PC-3 (cell line): ENCODE measurements at regions not wholly inside any gene's neighbourhood (a gene's known extent, or its start where the extent isn't known, plus 50 kb on each side); places are given as distances from the start of the nearest gene placed in this dataset.

ENCODE experiments used
- ATAC-seq: fragments of 200-7000 bp; cut with Tn5 transposase; 2 replicates; pipeline ENCODE4 v1.9.1; 2020; ENCODE audit warnings: mild to moderate bottlenecking, moderate library complexity
- BruUV-seq: library from RNA; stranded (reverse); fragments of 400-500 nt; replicated peaks from 2 replicates; lab custom pipeline; 2021; lab: Mats Ljungman, UMichigan
- CTCF ChIA-PET: fragments of 300-600 bp; sonication (Branson Sonifier 250); formaldehyde crosslinking; loops from one replicate; lab custom pipeline; 2022; ENCODE audit warnings: antibody characterized with exemption; lab: Charles Lee
- POLR2A ChIA-PET: fragments of 300-600 bp; sonication (Branson Sonifier 250); formaldehyde crosslinking; loops from one replicate; lab custom pipeline; 2022; ENCODE audit warnings: antibody characterized with exemption; ENCODE audit not compliant: unreplicated experiment; lab: Charles Lee
- DNase-seq: peaks from one replicate; pipeline ENCODE4 v3.0.0-alpha.2; 2015
- H2AFZ ChIP-seq: fragments of 300-600 bp; sonication (generic); 2 replicates; pipeline ENCODE4 v1.6.0; 2016; ENCODE audit warnings: antibody characterized with exemption, low read length
- H3F3A ChIP-seq: fragments of 300-600 bp; sonication (generic); one replicate; pipeline ENCODE4 v1.6.0; 2017; ENCODE audit warnings: antibody characterized with exemption, low read length, control low read depth, mild to moderate bottlenecking; ENCODE audit not compliant: unreplicated experiment
- H3K27ac ChIP-seq: fragments of 300-600 bp; sonication (generic); 2 replicates; pipeline ENCODE4 v1.5.1; 2016; ENCODE audit warnings: mild to moderate bottlenecking, low read length
- H3K27me3 ChIP-seq: fragments of 300-600 bp; sonication (generic); 2 replicates; pipeline ENCODE4 v1.6.1; 2016; ENCODE audit warnings: low read length, mixed read lengths
- H3K36me3 ChIP-seq: fragments of 300-600 bp; sonication (generic); 2 replicates; pipeline ENCODE4 v1.6.1; 2016; ENCODE audit warnings: low read depth, mixed run types, low read length, mixed read lengths
- H3K4me1 ChIP-seq: fragments of 300-600 bp; sonication (generic); 2 replicates; pipeline ENCODE4 v1.5.1; 2016; ENCODE audit warnings: low read length; ENCODE audit not compliant: insufficient read depth
- H3K4me2 ChIP-seq: fragments of 300-600 bp; sonication (generic); 2 replicates; pipeline ENCODE4 v1.6.0; 2016; ENCODE audit warnings: low read length
- H3K4me3 ChIP-seq: fragments of 300-600 bp; sonication (generic); 2 replicates; pipeline ENCODE4 v1.5.1; 2016; ENCODE audit warnings: mild to moderate bottlenecking, low read length, mixed read lengths
- H3K79me2 ChIP-seq: fragments of 300-600 bp; sonication (generic); 2 replicates; pipeline ENCODE4 v1.6.1; 2017; ENCODE audit warnings: low read length, mixed read lengths
- H3K9ac ChIP-seq: fragments of 300-600 bp; sonication (generic); 2 replicates; pipeline ENCODE4 v1.6.0; 2016; ENCODE audit warnings: mild to moderate bottlenecking, low read length
- H3K9me2 ChIP-seq: fragments of 300-600 bp; sonication (generic); replicated peaks from 2 replicates; pipeline ENCODE4 v1.6.1; 2016; ENCODE audit warnings: mixed run types, low read length, mixed read lengths
- H3K9me3 ChIP-seq: fragments of 300-600 bp; sonication (generic); 2 replicates; pipeline ENCODE4 v1.6.1; 2016; ENCODE audit warnings: low read length, mixed read lengths
- H4K20me1 ChIP-seq: fragments of 300-600 bp; sonication (generic); 2 replicates; pipeline ENCODE4 v1.6.1; 2016; ENCODE audit warnings: low read length, mixed read lengths
- EZH2 ChIP-seq: fragments of 300-600 bp; sonication (generic); IDR thresholded peaks from one replicate; pipeline ENCODE4 v1.6.1; 2017; ENCODE audit warnings: antibody characterized with exemption, mild to moderate bottlenecking, low read length; ENCODE audit not compliant: unreplicated experiment
- EZH2phosphoT487 ChIP-seq: fragments of 300-600 bp; sonication (generic); IDR thresholded peaks from 2 replicates; pipeline ENCODE4 v1.6.1; 2018; ENCODE audit warnings: mild to moderate bottlenecking, antibody characterized with exemption, low read length, borderline replicate concordance
- intact Hi-C: fragments of 100-400 bp; cut with micrococcal nuclease; formaldehyde crosslinking; loops from 2 replicates; pipeline ENCODE4 v1.9.0; 2023
- TF ChIP-seq, protein P1 (sequence below): fragments of 300-600 bp; sonication (generic); conservative IDR thresholded peaks from 2 replicates; pipeline ENCODE4 v1.5.1; 2017; ENCODE audit warnings: antibody characterized with exemption, low read depth, mild to moderate bottlenecking, low read length

DNA sequence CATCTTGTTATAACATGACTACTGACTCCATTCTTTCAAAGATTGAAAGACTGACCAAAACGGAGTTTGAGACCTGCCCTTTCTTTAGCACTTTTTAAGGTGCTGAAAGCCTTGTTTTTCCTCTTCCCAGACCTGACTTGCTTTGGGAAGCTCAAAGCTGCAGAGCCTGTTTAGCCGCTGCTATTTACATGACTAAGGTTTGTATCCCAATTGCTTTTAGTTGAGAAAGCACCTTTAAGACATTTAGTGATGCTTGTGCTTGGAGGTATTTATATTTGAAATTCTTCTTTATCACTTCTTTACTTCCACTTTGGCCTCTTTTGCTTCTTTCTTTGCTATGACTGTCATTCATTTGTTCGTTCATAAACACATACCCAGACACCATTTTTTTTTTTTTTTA lies 182.6 kb upstream of the ELL2 start:
- BruUV-seq = no TSS peak
- Histone ChIP-seq H3K79me2 (no peaks in the 10 kb centered on the region), H3K27me3 (no peaks in the 10 kb centered on the region), H3F3A (peaks cover 4% of the 10 kb centered on the region), H3K9me3 (no peaks in the 10 kb centered on the region), H2AFZ (no peak overlapping the region), H3K4me3 (no peak overlapping the region), H3K36me3 (no peaks in the 10 kb centered on the region), H3K4me2 (peak overlapping the region; percentile 54), H3K4me1 (peaks cover 35% of the 10 kb centered on the region), H3K9me2 (no peaks in the 10 kb centered on the region), H3K27ac (peak overlapping the region; percentile 71), H3K9ac (peak overlapping the region; percentile 26; the same call in 1 of the 2 replicates), H4K20me1 (no peaks in the 10 kb centered on the region)
- CTCF ChIA-PET = no interaction called here
- intact Hi-C loops = loop anchor here (5.0 kb wide), 1 partner anchor 193 kb away; no protein-coding TSS in a partner anchor
- no peak for ATAC-seq
- TF ChIP-seq EZH2phosphoT487 (no peak), EZH2 (no peak)
- TF ChIP-seq, protein P1, sequence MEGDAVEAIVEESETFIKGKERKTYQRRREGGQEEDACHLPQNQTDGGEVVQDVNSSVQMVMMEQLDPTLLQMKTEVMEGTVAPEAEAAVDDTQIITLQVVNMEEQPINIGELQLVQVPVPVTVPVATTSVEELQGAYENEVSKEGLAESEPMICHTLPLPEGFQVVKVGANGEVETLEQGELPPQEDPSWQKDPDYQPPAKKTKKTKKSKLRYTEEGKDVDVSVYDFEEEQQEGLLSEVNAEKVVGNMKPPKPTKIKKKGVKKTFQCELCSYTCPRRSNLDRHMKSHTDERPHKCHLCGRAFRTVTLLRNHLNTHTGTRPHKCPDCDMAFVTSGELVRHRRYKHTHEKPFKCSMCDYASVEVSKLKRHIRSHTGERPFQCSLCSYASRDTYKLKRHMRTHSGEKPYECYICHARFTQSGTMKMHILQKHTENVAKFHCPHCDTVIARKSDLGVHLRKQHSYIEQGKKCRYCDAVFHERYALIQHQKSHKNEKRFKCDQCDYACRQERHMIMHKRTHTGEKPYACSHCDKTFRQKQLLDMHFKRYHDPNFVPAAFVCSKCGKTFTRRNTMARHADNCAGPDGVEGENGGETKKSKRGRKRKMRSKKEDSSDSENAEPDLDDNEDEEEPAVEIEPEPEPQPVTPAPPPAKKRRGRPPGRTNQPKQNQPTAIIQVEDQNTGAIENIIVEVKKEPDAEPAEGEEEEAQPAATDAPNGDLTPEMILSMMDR = no peak
- peak; percentile 79 for DNase-seq
- POLR2A ChIA-PET = no interaction called here

DNA sequence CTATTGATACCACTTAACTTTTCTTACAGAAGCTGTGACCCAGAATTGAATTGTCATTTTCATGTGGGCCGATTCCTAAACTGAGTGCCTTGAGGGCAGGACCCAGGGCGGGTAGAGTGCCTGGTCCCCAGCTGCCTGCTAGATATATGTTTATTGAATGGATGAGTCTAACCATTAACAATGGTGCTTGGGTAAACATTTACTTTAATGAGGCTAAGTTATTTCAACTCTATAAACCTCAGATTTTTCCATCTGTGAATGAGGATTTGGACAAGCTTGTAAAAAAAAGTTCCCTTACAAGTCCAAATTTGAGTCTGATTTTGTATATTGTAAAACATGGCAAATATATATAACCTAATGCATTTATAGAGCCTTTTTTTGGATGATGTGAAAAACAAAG lies 181.8 kb upstream of the ELL2 start:
- no peak for TF ChIP-seq EZH2
- TF ChIP-seq, protein P1 = no peak
- TF ChIP-seq EZH2phosphoT487 = no peak
- Histone ChIP-seq H3K27me3 (no peaks in the 10 kb centered on the region), H3F3A (peaks cover 4% of the 10 kb centered on the region), H3K79me2 (no peaks in the 10 kb centered on the region), H3K36me3 (no peaks in the 10 kb centered on the region), H3K4me2 (peak overlapping the region; percentile 54), H3K4me3 (no peak overlapping the region), H3K9me2 (no peaks in the 10 kb centered on the region), H3K9me3 (no peaks in the 10 kb centered on the region), H2AFZ (no peak overlapping the region), H3K27ac (peak overlapping the region; percentile 71), H4K20me1 (no peaks in the 10 kb centered on the region), H3K9ac (0 out of 2 replicates have a peak overlapping the region, but pooled peaks have one; percentile 26), H3K4me1 (peaks cover 35% of the 10 kb centered on the region)
- ChIA-PET POLR2A (interaction anchor here (0.6 kb wide), 1 partner anchor 118 kb away, joined by 3 read pairs; no protein-coding TSS in a partner anchor), CTCF (no interaction called here)
- intact Hi-C loops = loop anchor here (5.0 kb wide), 1 partner anchor 194 kb away; no protein-coding TSS in a partner anchor
- ATAC-seq = peak; percentile 97
- DNase-seq = peak; percentile 78
- BruUV-seq = no TSS peak

DNA sequence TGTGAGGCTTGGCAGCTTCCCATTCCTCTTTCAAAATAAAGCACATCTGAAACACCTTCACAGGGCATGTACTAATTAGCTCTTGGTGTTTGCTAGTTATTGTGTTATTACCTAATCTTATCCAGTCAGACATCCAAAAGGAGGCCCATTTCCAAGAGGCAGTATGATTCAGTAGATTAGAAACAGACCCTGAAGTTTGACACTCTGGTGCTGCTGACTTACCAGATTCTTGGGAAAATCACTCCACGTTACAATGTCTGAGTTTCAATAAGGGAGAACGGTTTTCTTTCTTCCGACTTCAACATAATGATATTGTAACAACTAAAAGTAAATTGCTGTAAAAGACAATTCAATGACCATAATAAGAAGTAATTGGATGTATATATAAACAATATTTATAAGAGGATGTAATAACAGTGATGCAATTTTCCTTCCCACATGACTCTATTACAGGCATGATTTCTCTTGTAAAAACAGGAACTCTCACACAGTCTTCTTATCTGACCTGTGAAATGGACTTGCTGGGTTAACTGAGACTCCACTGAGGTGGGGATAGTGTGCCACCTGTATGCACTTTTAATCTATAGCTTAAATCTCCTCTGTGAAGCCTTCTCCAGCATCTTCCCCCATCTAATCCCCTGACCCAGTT lies 181.3 kb upstream of the ELL2 start:
- intact Hi-C loops = loop anchor here (5.0 kb wide), 1 partner anchor 194 kb away; no protein-coding TSS in a partner anchor
- Histone ChIP-seq H3K9me2 (no peaks in the 10 kb centered on the region), H3K4me3 (no peak overlapping the region), H4K20me1 (no peaks in the 10 kb centered on the region), H3K27ac (peak overlapping the region; percentile 71), H3K4me2 (peak overlapping the region; percentile 12; the same call in 1 of the 2 replicates), H3K36me3 (no peaks in the 10 kb centered on the region), H3K9ac (no peak overlapping the region), H3K9me3 (no peaks in the 10 kb centered on the region), H3K27me3 (no peaks in the 10 kb centered on the region), H3F3A (peaks cover 4% of the 10 kb centered on the region), H3K79me2 (no peaks in the 10 kb centered on the region), H3K4me1 (peaks cover 35% of the 10 kb centered on the region), H2AFZ (no peak overlapping the region)
- TF ChIP-seq EZH2 (no peak), EZH2phosphoT487 (no peak)
- TF ChIP-seq, protein P1 = no peak
- peak; percentile 28 for DNase-seq
- CTCF ChIA-PET = no interaction called here
- POLR2A ChIA-PET = interaction anchor here (0.6 kb wide), 2 partner anchors 117 to 171 kb away, joined by 3 to 5 read pairs; no protein-coding TSS in a partner anchor
- peak; percentile 48 for ATAC-seq
- BruUV-seq = no TSS peak
